AML-193 (cell line): ENCODE measurements at regions not wholly inside any gene's neighbourhood (a gene's known extent, or its start where the extent isn't known, plus 50 kb on each side); places are given as distances from the start of the nearest gene placed in this dataset.

Experiments
- DNase-seq, 2 experiments: peaks; one replicate each; lab custom pipeline; 2025; lab: John Stamatoyannopoulos, UW

DNA sequence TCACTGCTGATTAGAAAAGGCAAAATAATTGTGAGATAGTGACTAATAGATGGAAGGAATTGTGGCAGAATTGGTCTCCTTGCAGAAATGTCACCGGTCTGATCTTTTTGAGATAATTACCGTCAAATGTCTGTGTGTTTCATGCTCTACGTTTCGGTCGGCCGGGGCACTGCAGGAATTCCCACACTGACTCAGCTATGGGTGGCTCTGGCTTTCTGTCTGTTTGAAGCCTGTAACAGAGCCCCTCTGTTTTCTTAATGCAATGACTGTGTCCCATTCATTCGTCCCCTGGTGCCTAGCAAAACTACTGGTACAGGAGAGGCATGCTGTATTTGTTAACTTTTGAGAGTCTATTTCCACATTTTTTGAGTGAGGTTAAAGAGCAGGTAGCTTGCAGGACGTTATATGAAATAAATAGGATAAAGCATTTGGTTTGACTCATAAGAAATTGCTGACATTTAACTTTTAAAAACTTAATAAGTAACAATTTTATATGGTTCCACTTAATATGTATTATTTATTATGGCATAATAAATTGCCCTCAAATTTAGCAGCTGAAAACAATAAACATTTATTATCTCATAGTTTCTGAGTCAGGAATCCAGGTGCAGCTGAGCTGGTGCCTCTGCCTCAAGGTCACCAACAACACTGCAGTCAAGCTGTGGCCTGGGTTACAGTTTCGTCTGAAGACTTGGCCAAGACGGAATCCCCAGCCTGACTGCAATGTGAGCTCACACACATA lies 53.3 kb upstream of the CTBP2 start:
- no peak for DNase-seq

DNA sequence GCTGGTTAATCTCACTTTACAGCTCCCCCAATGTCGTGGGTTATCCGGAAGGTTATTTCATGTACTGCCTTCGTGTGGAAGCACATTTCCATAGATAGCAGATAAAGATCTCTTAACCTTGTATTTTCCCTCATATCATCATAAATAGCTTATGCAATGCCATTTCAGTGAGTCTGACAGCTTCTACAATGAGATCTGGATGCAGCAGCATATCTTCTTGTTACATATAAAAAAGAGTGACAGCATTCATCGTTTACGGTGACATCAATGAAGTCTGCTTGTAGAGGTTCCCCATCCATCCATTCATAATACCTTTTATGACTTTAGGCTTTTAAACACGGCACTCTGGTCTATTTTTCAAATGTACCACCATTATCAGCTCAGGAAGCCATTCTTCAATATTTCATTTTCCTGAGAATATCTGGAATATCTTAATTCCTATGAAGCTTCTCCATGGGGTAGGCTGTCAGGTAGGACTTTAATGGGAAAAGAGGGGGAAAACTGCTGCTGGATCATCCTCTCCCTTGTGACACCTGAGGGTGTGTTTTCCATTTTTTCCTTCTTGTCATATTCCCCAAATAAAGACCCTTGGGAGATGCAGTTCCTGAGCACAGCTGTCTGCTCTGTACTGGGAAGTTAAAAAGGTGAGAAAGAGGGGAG lies 51.9 kb upstream of the CTBP2 start:
- DNase-seq, result no peak
